ENCODE measurements at regions not wholly inside any gene's neighbourhood (a gene's known extent, or its start where the extent isn't known, plus 50 kb on each side); places are given as distances from the start of the nearest gene placed in this dataset.

- in situ Hi-C loops (cut with HindIII; ENCODE audit: low sequenced_read_pairs), result no loop called here
These were observed 60.7 kb downstream of the RRM2 start for GRCh38 chr2:10183146-10183675.

- in situ Hi-C loops (cut with HindIII; ENCODE audit: low sequenced_read_pairs), result no loop called here
These were observed 61.9 kb downstream of the RRM2 start for GRCh38 chr2:10184421-10184820.

- in situ Hi-C loops (cut with HindIII; ENCODE audit: low sequenced_read_pairs), result no loop called here
These were observed 62.5 kb downstream of the RRM2 start for GRCh38 chr2:10185046-10185445.

- in situ Hi-C loops (cut with HindIII; ENCODE audit: low sequenced_read_pairs), result no loop called here
These were observed 63.2 kb downstream of the RRM2 start for GRCh38 chr2:10185755-10186154.

GRCh38 chr2:10186868-10187535, 64.5 kb downstream of the RRM2 start:
- in situ Hi-C loops (cut with HindIII; ENCODE audit: low sequenced_read_pairs), result no loop called here

- in situ Hi-C loops (cut with HindIII; ENCODE audit: low sequenced_read_pairs), result no loop called here
These were observed 65.1 kb downstream of the RRM2 start for GRCh38 chr2:10187661-10188060.

GRCh38 chr2:10188211-10188610, 65.7 kb downstream of the RRM2 start:
- in situ Hi-C loops (cut with HindIII; ENCODE audit: low sequenced_read_pairs), result no loop called here

GRCh38 chr2:10188729-10189305, 66.3 kb downstream of the RRM2 start:
- in situ Hi-C loops (cut with HindIII; ENCODE audit: low sequenced_read_pairs), result no loop called here

GRCh38 chr2:10190255-10190654, 67.7 kb downstream of the RRM2 start:
- in situ Hi-C loops (cut with HindIII; ENCODE audit: low sequenced_read_pairs), result loop anchor here (5.0 kb wide), 1 partner anchor 57 kb away; no protein-coding TSS in a partner anchor

- in situ Hi-C loops (cut with HindIII; ENCODE audit: low sequenced_read_pairs), result loop anchor here (5.0 kb wide), 1 partner anchor 56 kb away; no protein-coding TSS in a partner anchor
These were observed 68.4 kb downstream of the RRM2 start for GRCh38 chr2:10190737-10191532.

- in situ Hi-C loops (cut with HindIII; ENCODE audit: low sequenced_read_pairs), result loop anchor here (5.0 kb wide), 1 partner anchor 56 kb away; no protein-coding TSS in a partner anchor
These were observed 69.0 kb downstream of the RRM2 start for GRCh38 chr2:10191554-10191953.

- in situ Hi-C loops (cut with HindIII; ENCODE audit: low sequenced_read_pairs), result loop anchor here (5.0 kb wide), 1 partner anchor 55 kb away; no protein-coding TSS in a partner anchor
These were observed 70.0 kb downstream of the RRM2 start for GRCh38 chr2:10192392-10193015.

- in situ Hi-C loops (cut with HindIII; ENCODE audit: low sequenced_read_pairs), result loop anchor here (5.0 kb wide), 1 partner anchor 54 kb away; no protein-coding TSS in a partner anchor
These were observed 70.8 kb downstream of the RRM2 start for GRCh38 chr2:10193276-10193795.

GRCh38 chr2:10193851-10194820, 71.6 kb downstream of the RRM2 start:
- in situ Hi-C loops (cut with HindIII; ENCODE audit: low sequenced_read_pairs), result loop anchor here (5.0 kb wide), 1 partner anchor 53 kb away; no protein-coding TSS in a partner anchor

- in situ Hi-C loops (cut with HindIII; ENCODE audit: low sequenced_read_pairs), result no loop called here
These were observed 73.0 kb downstream of the RRM2 start for GRCh38 chr2:10195278-10196109.

- in situ Hi-C loops (cut with HindIII; ENCODE audit: low sequenced_read_pairs), result no loop called here
These were observed 73.8 kb downstream of the RRM2 start for GRCh38 chr2:10196110-10196892.

GRCh38 chr2:10196948-10197696, 74.6 kb downstream of the RRM2 start:
- in situ Hi-C loops (cut with HindIII; ENCODE audit: low sequenced_read_pairs), result no loop called here

All from endothelial cell of hepatic sinusoid (primary cell).